Erythroblast (primary cell): ENCODE measurements at regions not wholly inside any gene's neighbourhood (a gene's known extent, or its start where the extent isn't known, plus 50 kb on each side); places are given as distances from the start of the nearest gene placed in this dataset.

Experiments
- DNase-seq, 2 experiments: peaks; one replicate each; lab custom pipeline; 2025; lab: John Stamatoyannopoulos, UW
- GATA1 ChIP-seq: IDR thresholded peaks from 2 replicates; pipeline ENCODE4 v1.6.1; 2011; ENCODE audit warnings: low read depth, mild to moderate bottlenecking, control low read depth, low read length, moderate library complexity
- POLR2A ChIP-seq: IDR thresholded peaks from 2 replicates; pipeline ENCODE4 v1.6.1; 2011; ENCODE audit warnings: mild to moderate bottlenecking, low read length

- no peak for DNase-seq
- TF ChIP-seq POLR2A (no peak), GATA1 (no peak)
These were observed 328.7 kb downstream of the CYRIA start for GRCh38 chr2:16336916-16337315.

- TF ChIP-seq POLR2A (no peak), GATA1 (no peak)
These were observed 329.1 kb downstream of the CYRIA start for GRCh38 chr2:16336491-16336890.

GRCh38 chr2:16335947-16336346, 329.7 kb downstream of the CYRIA start:
- TF ChIP-seq GATA1 (no peak), POLR2A (no peak)
- no peak for DNase-seq

More at GRCh38 chr2:16336491-16336890, 329.1 kb downstream of the CYRIA start:
- DNase-seq = no peak

- no peak for DNase-seq
- TF ChIP-seq POLR2A = no peak
- TF ChIP-seq GATA1 = no peak
These were observed 330.1 kb downstream of the CYRIA start for GRCh38 chr2:16335604-16335930.

GRCh38 chr2:16334886-16335603, 330.6 kb downstream of the CYRIA start:
- no peak for TF ChIP-seq GATA1
- TF ChIP-seq POLR2A = no peak
- no peak for DNase-seq

GRCh38 chr2:16334366-16334765, 331.3 kb downstream of the CYRIA start:
- TF ChIP-seq GATA1 (no peak), POLR2A (no peak)
- no peak for DNase-seq

GRCh38 chr2:16333681-16334080, 332.0 kb downstream of the CYRIA start:
- no peak for TF ChIP-seq POLR2A
- no peak for TF ChIP-seq GATA1
- no peak for DNase-seq

GRCh38 chr2:16332681-16333557, 332.7 kb downstream of the CYRIA start:
- TF ChIP-seq POLR2A (no peak), GATA1 (no peak)
- no peak for DNase-seq

- DNase-seq = no peak
- TF ChIP-seq GATA1 = no peak
- TF ChIP-seq POLR2A = no peak
These were observed 333.9 kb downstream of the CYRIA start for GRCh38 chr2:16331772-16332171.

GRCh38 chr2:16330982-16331381, 334.7 kb downstream of the CYRIA start:
- TF ChIP-seq GATA1 (no peak), POLR2A (no peak)
- DNase-seq = no peak

- no peak for DNase-seq
- TF ChIP-seq POLR2A = no peak
- no peak for TF ChIP-seq GATA1
These were observed 335.1 kb downstream of the CYRIA start for GRCh38 chr2:16330571-16330970.

- DNase-seq = no peak
- TF ChIP-seq GATA1 (no peak), POLR2A (no peak)
These were observed 335.6 kb downstream of the CYRIA start for GRCh38 chr2:16330012-16330411.

- no peak for DNase-seq
- TF ChIP-seq GATA1 = no peak
- no peak for TF ChIP-seq POLR2A
These were observed 336.2 kb downstream of the CYRIA start for GRCh38 chr2:16329421-16329820.

GRCh38 chr2:16328521-16329190, 337.0 kb downstream of the CYRIA start:
- TF ChIP-seq GATA1 (no peak), POLR2A (no peak)
- DNase-seq = no peak
